MM.1S (cell line): ENCODE measurements at regions not wholly inside any gene's neighbourhood (a gene's known extent, or its start where the extent isn't known, plus 50 kb on each side); places are given as distances from the start of the nearest gene placed in this dataset.

ENCODE experiments used
- DNase-seq: peaks from one replicate; pipeline ENCODE4 v3.0.0-alpha.2; 2015
- H2AFZ ChIP-seq: fragments of 300-600 bp; sonication (generic); 2 replicates; pipeline ENCODE4 v1.6.0; 2016; ENCODE audit warnings: antibody characterized with exemption, low read length
- H3F3A ChIP-seq: fragments of 300-600 bp; sonication (generic); 2 replicates; pipeline ENCODE4 v1.6.1; 2016; ENCODE audit warnings: mild to moderate bottlenecking, antibody characterized with exemption, low read length, moderate library complexity, mixed read lengths; ENCODE audit not compliant: insufficient read depth
- H3K27ac ChIP-seq: fragments of 300-600 bp; sonication (generic); 2 replicates; pipeline ENCODE4 v1.5.1; 2016; ENCODE audit warnings: mild to moderate bottlenecking, low read length
- H3K27me3 ChIP-seq: fragments of 300-600 bp; sonication (generic); replicated peaks from 2 replicates; pipeline ENCODE4 v1.6.0; 2016; ENCODE audit warnings: low read length; ENCODE audit not compliant: insufficient read depth
- H3K36me3 ChIP-seq: fragments of 300-600 bp; sonication (generic); replicated peaks from 2 replicates; pipeline ENCODE4 v1.6.1; 2016; ENCODE audit warnings: mild to moderate bottlenecking, low read length, mixed read lengths; ENCODE audit not compliant: insufficient read depth
- H3K4me1 ChIP-seq: fragments of 300-600 bp; sonication (generic); 2 replicates; pipeline ENCODE4 v1.6.1; 2016; ENCODE audit warnings: low read length, mixed read lengths
- H3K4me2 ChIP-seq: fragments of 300-600 bp; sonication (generic); 2 replicates; pipeline ENCODE4 v1.6.0; 2016; ENCODE audit warnings: low read depth, low read length
- H3K4me3 ChIP-seq: fragments of 300-600 bp; sonication (generic); 2 replicates; pipeline ENCODE4 v1.5.1; 2016; ENCODE audit warnings: low read length, mixed read lengths
- H3K79me2 ChIP-seq: fragments of 300-600 bp; sonication (generic); 2 replicates; pipeline ENCODE4 v1.6.1; 2016; ENCODE audit warnings: mixed run types, low read length, mixed read lengths
- H3K9ac ChIP-seq: fragments of 300-600 bp; sonication (generic); 2 replicates; pipeline ENCODE4 v1.6.1; 2016; ENCODE audit warnings: low read length, mixed read lengths
- H3K9me2 ChIP-seq: fragments of 300-600 bp; sonication (generic); replicated peaks from 2 replicates; pipeline ENCODE4 v1.6.1; 2016; ENCODE audit warnings: mild to moderate bottlenecking, low read length, mixed read lengths; ENCODE audit not compliant: insufficient read depth
- H3K9me3 ChIP-seq: fragments of 300-600 bp; sonication (generic); replicated peaks from 2 replicates; pipeline ENCODE4 v1.6.1; 2016; ENCODE audit warnings: mild to moderate bottlenecking, low read length, mixed read lengths; ENCODE audit not compliant: insufficient read depth
- H4K20me1 ChIP-seq: fragments of 300-600 bp; sonication (generic); 2 replicates; pipeline ENCODE4 v1.6.1; 2016; ENCODE audit warnings: mild to moderate bottlenecking, low read length, moderate library complexity, mixed read lengths; ENCODE audit not compliant: insufficient read depth
- CTCF ChIP-seq: fragments of 300-600 bp; sonication (generic); IDR thresholded peaks from 2 replicates; pipeline ENCODE4 v1.5.1; 2016; ENCODE audit warnings: antibody characterized with exemption, low read length, mixed read lengths
- EZH2 ChIP-seq: fragments of 300-600 bp; sonication (generic); optimal IDR thresholded peaks from 2 replicates; pipeline ENCODE3; 2017; ENCODE audit warnings: low read depth, mild to moderate bottlenecking, antibody characterized with exemption, low read length, mixed read lengths
- EZH2phosphoT487 ChIP-seq: fragments of 300-600 bp; sonication (generic); IDR thresholded peaks from 2 replicates; pipeline ENCODE4 v1.6.1; 2018; ENCODE audit warnings: antibody characterized with exemption, low read length

DNA sequence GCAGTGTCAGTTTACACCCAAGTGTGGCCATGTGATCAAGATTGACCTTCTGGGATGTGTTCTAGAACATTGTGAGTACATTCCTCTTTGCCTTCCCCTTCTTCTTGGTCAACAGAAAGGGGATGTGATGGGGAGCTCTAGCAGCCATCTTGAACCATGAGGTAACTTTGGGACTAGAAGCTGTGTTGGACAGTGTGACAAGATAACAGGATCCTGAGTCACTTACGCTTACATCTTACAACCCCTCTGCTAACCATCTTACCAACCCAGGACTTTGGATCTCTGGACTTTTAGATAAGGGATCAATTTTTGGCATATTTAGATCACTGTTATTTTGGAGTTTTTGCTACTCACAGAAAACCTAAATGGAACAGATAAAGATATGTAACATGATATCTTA is 625.6 kb downstream of the BCOR start:
- Histone ChIP-seq H4K20me1 (no peaks in the 10 kb centered on the region), H3K27ac (no peak overlapping the region), H2AFZ (no peak overlapping the region), H3K79me2 (no peaks in the 10 kb centered on the region), H3K9ac (no peak overlapping the region), H3K9me3 (no peaks in the 10 kb centered on the region), H3K27me3 (no peaks in the 10 kb centered on the region), H3F3A (no peaks in the 10 kb centered on the region), H3K9me2 (no peaks in the 10 kb centered on the region), H3K4me3 (no peak overlapping the region), H3K4me1 (no peaks in the 10 kb centered on the region), H3K4me2 (no peak overlapping the region), H3K36me3 (no peaks in the 10 kb centered on the region)
- no peak for DNase-seq
- no peak for TF ChIP-seq CTCF
- no peak for TF ChIP-seq EZH2
- TF ChIP-seq EZH2phosphoT487 = no peak

GRCh38 chrX:39473812-39474211 is 623.9 kb downstream of the BCOR start:
- Histone ChIP-seq H3K9me3 (no peaks in the 10 kb centered on the region), H3K9ac (no peak overlapping the region)
- TF ChIP-seq EZH2 (no peak), EZH2phosphoT487 (no peak), CTCF (no peak)

DNA sequence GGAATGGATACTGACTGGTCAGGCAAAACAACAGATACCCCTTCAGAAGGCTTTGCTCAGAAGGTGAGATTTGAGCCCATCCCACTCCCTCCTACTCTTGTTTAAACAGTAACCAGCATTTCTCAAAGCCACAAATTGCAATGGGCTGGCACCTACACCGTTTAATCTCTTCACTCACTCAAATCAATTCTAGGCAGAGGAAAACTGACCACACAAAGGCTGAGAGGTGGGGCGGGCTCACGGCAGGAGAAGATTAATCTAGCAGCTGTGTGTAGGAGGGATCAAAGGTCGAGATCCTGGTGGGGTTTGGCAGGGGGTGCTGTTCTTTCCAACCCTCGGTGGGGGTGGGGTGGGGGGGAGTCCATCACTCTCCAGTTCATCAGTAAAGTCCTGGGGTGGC is 622.4 kb downstream of the BCOR start:
- Histone ChIP-seq H3K4me1 (no peaks in the 10 kb centered on the region), H2AFZ (no peak overlapping the region), H3K36me3 (no peaks in the 10 kb centered on the region), H3K4me2 (no peak overlapping the region), H3K79me2 (no peaks in the 10 kb centered on the region), H3K27me3 (no peaks in the 10 kb centered on the region), H3K4me3 (no peak overlapping the region), H3K9ac (no peak overlapping the region), H4K20me1 (no peaks in the 10 kb centered on the region), H3K9me2 (no peaks in the 10 kb centered on the region), H3K27ac (no peak overlapping the region), H3K9me3 (no peaks in the 10 kb centered on the region), H3F3A (no peaks in the 10 kb centered on the region)
- no peak for DNase-seq
- no peak for TF ChIP-seq EZH2
- TF ChIP-seq CTCF = no peak
- no peak for TF ChIP-seq EZH2phosphoT487

More at GRCh38 chrX:39473812-39474211, 623.9 kb downstream of the BCOR start:
- Histone ChIP-seq H3K9me2 (no peaks in the 10 kb centered on the region), H3K27me3 (no peaks in the 10 kb centered on the region), H3K4me2 (no peak overlapping the region), H3K79me2 (no peaks in the 10 kb centered on the region), H3K4me3 (no peak overlapping the region), H3K27ac (no peak overlapping the region), H2AFZ (no peak overlapping the region), H3K36me3 (no peaks in the 10 kb centered on the region), H3F3A (no peaks in the 10 kb centered on the region), H4K20me1 (no peaks in the 10 kb centered on the region), H3K4me1 (no peaks in the 10 kb centered on the region)
- no peak for DNase-seq
